ENCODE measurements at regions not wholly inside any gene's neighbourhood (a gene's known extent, or its start where the extent isn't known, plus 50 kb on each side); places are given as distances from the start of the nearest gene placed in this dataset.
A peak's percentile ranks its signal among the peaks of the same experiment; 100 is the strongest.
"Not testable (repeated sequence)": the region's sequence is repeated elsewhere in the genome, so short reads cannot be mapped to it uniquely, and the experiment has no call there.

DNA sequence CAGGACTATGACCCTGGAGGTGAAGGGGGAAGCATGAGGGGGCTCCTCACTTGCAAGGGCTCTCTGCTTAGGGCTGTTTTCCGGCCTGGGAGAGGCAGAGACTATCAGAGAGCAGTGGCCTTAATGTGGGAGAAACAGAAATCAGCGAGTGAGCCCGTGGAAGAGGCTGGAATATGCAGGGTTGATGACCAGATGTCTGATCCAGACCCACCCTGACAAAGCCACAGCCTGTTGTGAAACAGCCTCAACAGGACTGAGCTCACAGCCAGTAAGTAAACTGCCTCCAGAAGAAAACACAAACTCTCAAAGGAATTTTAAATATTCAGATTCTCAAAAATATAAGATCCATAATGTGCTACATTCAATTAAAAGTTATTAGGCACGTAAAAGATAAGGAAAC is 213.7 kb downstream of the ATP6V0E2 start:
- H3K27me3 ChIP-seq (ENCODE audit: control insufficient read depth in 2 of 2, insufficient read depth in 2 of 2, low read length in 2 of 2); H3K27ac ChIP-seq (ENCODE audit: low read depth in 1 of 2, low read length in 2 of 2); H3K36me3 ChIP-seq (replicated peaks in 1 of 2; ENCODE audit: control insufficient read depth in 1 of 2, insufficient read depth in 2 of 2, low read length in 2 of 2); H4K20me1 ChIP-seq (ENCODE audit: insufficient read depth, low read length); H3K9me3 Mint-ChIP-seq; H3K4me2 ChIP-seq (replicated peaks; ENCODE audit: extremely low read depth, low read length, poor library complexity, severe bottlenecking); intact Hi-C loops (cut with micrococcal nuclease); H3K9ac ChIP-seq (ENCODE audit: insufficient read depth, low read length, poor library complexity, severe bottlenecking); DNase-seq; H3K79me2 ChIP-seq (ENCODE audit: insufficient read depth, low read length); H2AFZ ChIP-seq (ENCODE audit: insufficient read depth, low read depth, low read length, poor library complexity, severe bottlenecking); H3K36me3 Mint-ChIP-seq; H3K4me1 ChIP-seq (ENCODE audit: control insufficient read depth in 1 of 2, insufficient read depth in 2 of 2, low read length in 2 of 2); H3K4me3 Mint-ChIP-seq; H3K9me3 ChIP-seq (replicated peaks in 1 of 2; ENCODE audit: control insufficient read depth in 1 of 2, insufficient read depth in 1 of 2, low read length in 2 of 2); H3K4me3 ChIP-seq (replicated peaks in 1 of 3; ENCODE audit: low read depth in 2 of 3, low read length in 3 of 3); H3K27me3 Mint-ChIP-seq (ENCODE audit: low read depth in 3 of 3): not testable (repeated sequence)
- 90% methylated on average over 2 of the region's 4 CpGs for WGBS (ENCODE audit: insufficient coverage)
- peaks cover 17% of the 10 kb centered on the region for H3K4me1 Mint-ChIP-seq
- H3K27ac Mint-ChIP-seq: peak overlapping the region in 1 of 7 donors; percentile 61

DNA sequence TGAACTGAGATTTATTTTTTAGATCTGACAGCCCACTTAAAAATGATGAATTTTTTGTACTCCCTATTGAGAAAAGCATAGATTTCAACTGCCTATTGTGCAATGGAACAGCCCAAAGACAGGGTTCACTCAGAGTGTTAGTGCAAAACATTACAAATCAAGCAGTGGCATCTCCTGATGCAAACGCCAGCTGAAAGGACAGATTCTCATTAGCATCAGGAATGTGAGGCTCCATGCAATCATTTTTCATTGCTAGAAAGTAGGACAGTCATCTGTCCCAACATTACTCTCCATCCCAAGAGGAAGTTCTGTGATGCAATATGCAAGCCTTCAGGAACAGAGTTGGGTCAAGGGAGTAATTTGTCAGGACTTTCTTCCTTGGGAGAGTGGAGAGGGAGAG is 215.4 kb downstream of the ATP6V0E2 start:
- intact Hi-C loops (cut with micrococcal nuclease); DNase-seq; H3K27me3 Mint-ChIP-seq (ENCODE audit: low read depth in 3 of 3); H3K4me2 ChIP-seq (replicated peaks; ENCODE audit: extremely low read depth, low read length, poor library complexity, severe bottlenecking); H3K36me3 Mint-ChIP-seq; H3K27ac ChIP-seq (ENCODE audit: low read depth in 1 of 2, low read length in 2 of 2); H3K79me2 ChIP-seq (ENCODE audit: insufficient read depth, low read length); H3K9me3 ChIP-seq (replicated peaks in 1 of 2; ENCODE audit: control insufficient read depth in 1 of 2, insufficient read depth in 1 of 2, low read length in 2 of 2); H3K4me3 Mint-ChIP-seq; H3K27me3 ChIP-seq (ENCODE audit: control insufficient read depth in 2 of 2, insufficient read depth in 2 of 2, low read length in 2 of 2); H4K20me1 ChIP-seq (ENCODE audit: insufficient read depth, low read length); H3K4me3 ChIP-seq (replicated peaks in 1 of 3; ENCODE audit: low read depth in 2 of 3, low read length in 3 of 3); H3K27ac Mint-ChIP-seq; H2AFZ ChIP-seq (ENCODE audit: insufficient read depth, low read depth, low read length, poor library complexity, severe bottlenecking); H3K9me3 Mint-ChIP-seq; H3K4me1 ChIP-seq (ENCODE audit: control insufficient read depth in 1 of 2, insufficient read depth in 2 of 2, low read length in 2 of 2); H3K9ac ChIP-seq (ENCODE audit: insufficient read depth, low read length, poor library complexity, severe bottlenecking); H3K36me3 ChIP-seq (replicated peaks in 1 of 2; ENCODE audit: control insufficient read depth in 1 of 2, insufficient read depth in 2 of 2, low read length in 2 of 2): not testable (repeated sequence)
- no CpG with 5 or more reads among the region's 1 CpG for WGBS (ENCODE audit: insufficient coverage)
- peaks cover 17% of the 10 kb centered on the region for H3K4me1 Mint-ChIP-seq

DNA sequence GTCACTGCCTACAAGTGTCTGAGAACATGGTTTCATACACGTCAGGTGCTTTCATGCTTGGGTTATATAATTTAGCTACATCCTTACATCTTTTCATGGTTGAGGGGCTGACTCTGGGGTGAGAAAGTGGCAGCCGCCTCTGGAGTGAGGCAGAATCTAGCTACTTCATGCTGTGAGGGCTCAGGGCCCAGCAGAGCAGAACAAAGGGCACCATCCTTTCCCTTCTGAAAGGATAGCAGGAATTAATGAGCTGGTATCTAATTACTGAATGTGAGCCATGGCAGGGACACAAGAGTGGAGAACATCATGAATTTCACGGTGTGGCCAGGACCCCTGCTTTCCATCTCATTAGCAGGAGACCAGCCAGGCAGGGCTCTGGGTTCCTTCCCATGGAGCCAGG is 217.0 kb downstream of the ATP6V0E2 start:
- not testable (repeated sequence) for H3K9me3 Mint-ChIP-seq

DNA sequence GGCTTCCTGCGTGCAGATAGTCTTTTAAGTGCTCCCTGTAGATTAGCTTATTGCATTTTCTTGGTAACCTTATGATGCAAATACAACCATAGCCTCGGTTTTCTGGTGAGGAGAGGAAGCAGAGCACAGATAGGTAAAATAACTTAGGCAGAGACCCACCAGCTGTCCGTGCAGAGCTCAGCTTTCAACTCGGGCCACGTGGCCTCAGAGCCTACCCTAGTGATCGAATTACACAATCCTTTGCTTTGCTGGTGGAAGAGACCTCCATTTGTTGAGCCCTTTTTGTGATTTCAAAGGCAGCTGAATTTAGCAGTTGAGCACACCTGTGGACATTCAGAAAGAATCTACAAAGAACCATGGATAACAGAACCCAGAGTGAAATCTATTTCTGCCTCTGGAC is 220.1 kb downstream of the ATP6V0E2 start:
- H3K27ac ChIP-seq (ENCODE audit: low read depth in 1 of 2, low read length in 2 of 2); intact Hi-C loops (cut with micrococcal nuclease); H3K4me3 Mint-ChIP-seq; H3K79me2 ChIP-seq (ENCODE audit: insufficient read depth, low read length); H2AFZ ChIP-seq (ENCODE audit: insufficient read depth, low read depth, low read length, poor library complexity, severe bottlenecking); H4K20me1 ChIP-seq (ENCODE audit: insufficient read depth, low read length); DNase-seq; H3K9me3 ChIP-seq (replicated peaks in 1 of 2; ENCODE audit: control insufficient read depth in 1 of 2, insufficient read depth in 1 of 2, low read length in 2 of 2); H3K36me3 ChIP-seq (replicated peaks in 1 of 2; ENCODE audit: control insufficient read depth in 1 of 2, insufficient read depth in 2 of 2, low read length in 2 of 2); H3K36me3 Mint-ChIP-seq; H3K9me3 Mint-ChIP-seq; H3K27me3 ChIP-seq (ENCODE audit: control insufficient read depth in 2 of 2, insufficient read depth in 2 of 2, low read length in 2 of 2); H3K4me1 ChIP-seq (ENCODE audit: control insufficient read depth in 1 of 2, insufficient read depth in 2 of 2, low read length in 2 of 2); H3K27me3 Mint-ChIP-seq (ENCODE audit: low read depth in 3 of 3); H3K9ac ChIP-seq (ENCODE audit: insufficient read depth, low read length, poor library complexity, severe bottlenecking); H3K4me2 ChIP-seq (replicated peaks; ENCODE audit: extremely low read depth, low read length, poor library complexity, severe bottlenecking); H3K4me3 ChIP-seq (replicated peaks in 1 of 3; ENCODE audit: low read depth in 2 of 3, low read length in 3 of 3); H3K27ac Mint-ChIP-seq: not testable (repeated sequence)
- 80% methylated on average over 2 of the region's 6 CpGs for WGBS (ENCODE audit: insufficient coverage)
- H3K4me1 Mint-ChIP-seq: peaks cover 18% of the 10 kb centered on the region

More for the DNA sequence above, 217.0 kb downstream of the ATP6V0E2 start:
- no CpG with 5 or more reads among the region's 3 CpGs for WGBS (ENCODE audit: insufficient coverage)
- H3K27me3 ChIP-seq (ENCODE audit: control insufficient read depth in 2 of 2, insufficient read depth in 2 of 2, low read length in 2 of 2); H3K27me3 Mint-ChIP-seq (ENCODE audit: low read depth in 3 of 3); H3K4me3 Mint-ChIP-seq; H3K9me3 ChIP-seq (replicated peaks in 1 of 2; ENCODE audit: control insufficient read depth in 1 of 2, insufficient read depth in 1 of 2, low read length in 2 of 2); H3K36me3 Mint-ChIP-seq; intact Hi-C loops (cut with micrococcal nuclease); H3K4me3 ChIP-seq (replicated peaks in 1 of 3; ENCODE audit: low read depth in 2 of 3, low read length in 3 of 3); H3K4me1 ChIP-seq (ENCODE audit: control insufficient read depth in 1 of 2, insufficient read depth in 2 of 2, low read length in 2 of 2); H3K36me3 ChIP-seq (replicated peaks in 1 of 2; ENCODE audit: control insufficient read depth in 1 of 2, insufficient read depth in 2 of 2, low read length in 2 of 2); H3K27ac Mint-ChIP-seq; H2AFZ ChIP-seq (ENCODE audit: insufficient read depth, low read depth, low read length, poor library complexity, severe bottlenecking); H3K4me2 ChIP-seq (replicated peaks; ENCODE audit: extremely low read depth, low read length, poor library complexity, severe bottlenecking); H3K79me2 ChIP-seq (ENCODE audit: insufficient read depth, low read length); DNase-seq; H4K20me1 ChIP-seq (ENCODE audit: insufficient read depth, low read length); H3K27ac ChIP-seq (ENCODE audit: low read depth in 1 of 2, low read length in 2 of 2); H3K9ac ChIP-seq (ENCODE audit: insufficient read depth, low read length, poor library complexity, severe bottlenecking): not testable (repeated sequence)
- H3K4me1 Mint-ChIP-seq: peaks cover 17% of the 10 kb centered on the region

All from CD14-positive monocyte (primary cell).